PC-9 (cell line): ENCODE measurements at regions not wholly inside any gene's neighbourhood (a gene's known extent, or its start where the extent isn't known, plus 50 kb on each side); places are given as distances from the start of the nearest gene placed in this dataset.

ENCODE experiments used
- CTCF ChIP-seq: fragments of 200-600 bp; sonication (generic); conservative IDR thresholded peaks from 2 replicates; pipeline ENCODE4 v1.6.1; 2017; ENCODE audit warnings: mixed run types, antibody characterized with exemption, mild to moderate bottlenecking, moderate library complexity
- EZH2 ChIP-seq: fragments of 200-600 bp; sonication (generic); IDR thresholded peaks from 2 replicates; pipeline ENCODE4 v1.8.0; 2017; ENCODE audit warnings: antibody characterized with exemption, low read depth

GRCh38 chr5:122534829-122535228 is 222.8 kb downstream of the SNCAIP start:
- TF ChIP-seq CTCF (no peak), EZH2 (no peak)
